HG03354 (cell line): ENCODE measurements at regions not wholly inside any gene's neighbourhood (a gene's known extent, or its start where the extent isn't known, plus 50 kb on each side); places are given as distances from the start of the nearest gene placed in this dataset.

Experiments
- ATAC-seq: cut with Tn5 transposase; IDR thresholded peaks from one replicate; pipeline ENCODE4 v1.9.1; 2021; ENCODE audit warnings: mild to moderate bottlenecking; ENCODE audit not compliant: unreplicated experiment, poor library complexity, severe bottlenecking

- no peak for ATAC-seq
Observed at GRCh38 chr13:84399320-84400085, 517.2 kb upstream of the SLITRK1 start.

- no peak for ATAC-seq
Observed at GRCh38 chr13:84393981-84394625, 511.8 kb upstream of the SLITRK1 start.

GRCh38 chr13:84380866-84381265 is 498.6 kb upstream of the SLITRK1 start:
- no peak for ATAC-seq

GRCh38 chr13:84377106-84377505 is 494.8 kb upstream of the SLITRK1 start:
- ATAC-seq, result no peak

- no peak for ATAC-seq
Observed at GRCh38 chr13:84366506-84366905, 484.2 kb upstream of the SLITRK1 start.

- no peak for ATAC-seq
Observed at GRCh38 chr13:84362777-84363176, 480.5 kb upstream of the SLITRK1 start.

GRCh38 chr13:84360822-84361221 is 478.5 kb upstream of the SLITRK1 start:
- ATAC-seq, result no peak

- ATAC-seq, result no peak
Observed at GRCh38 chr13:84358601-84359000, 476.3 kb upstream of the SLITRK1 start.

GRCh38 chr13:84352946-84353345 is 470.7 kb upstream of the SLITRK1 start:
- no peak for ATAC-seq

- ATAC-seq, result no peak
Observed at GRCh38 chr13:84339456-84339855, 457.2 kb upstream of the SLITRK1 start.

GRCh38 chr13:84332346-84332745 is 450.1 kb upstream of the SLITRK1 start:
- no peak for ATAC-seq

GRCh38 chr13:84315527-84315926 is 433.3 kb upstream of the SLITRK1 start:
- ATAC-seq, result no peak

- no peak for ATAC-seq
Observed at GRCh38 chr13:84303035-84303434, 420.8 kb upstream of the SLITRK1 start.

GRCh38 chr13:84297251-84297650 is 415.0 kb upstream of the SLITRK1 start:
- ATAC-seq, result no peak

GRCh38 chr13:84296401-84296800 is 414.1 kb upstream of the SLITRK1 start:
- ATAC-seq, result no peak

GRCh38 chr13:84294576-84294975 is 412.3 kb upstream of the SLITRK1 start:
- ATAC-seq, result no peak

GRCh38 chr13:84290386-84290785 is 408.1 kb upstream of the SLITRK1 start:
- ATAC-seq, result no peak

GRCh38 chr13:84279166-84279565 is 396.9 kb upstream of the SLITRK1 start:
- ATAC-seq, result no peak

GRCh38 chr13:84272877-84273562 is 390.7 kb upstream of the SLITRK1 start:
- no peak for ATAC-seq

- no peak for ATAC-seq
Observed at GRCh38 chr13:84265257-84265764, 383.0 kb upstream of the SLITRK1 start.
